IPS DF 4.7 (cell line): ENCODE measurements at regions not wholly inside any gene's neighbourhood (a gene's known extent, or its start where the extent isn't known, plus 50 kb on each side); places are given as distances from the start of the nearest gene placed in this dataset.
"Not testable (repeated sequence)": the region's sequence is repeated elsewhere in the genome, so short reads cannot be mapped to it uniquely, and the experiment has no call there.

Experiments
- DNase-seq: peaks from one replicate; pipeline ENCODE4 v3.0.0-alpha.2; 2013; ENCODE audit warnings: low spot score; ENCODE audit errors: extremely low read depth

DNA sequence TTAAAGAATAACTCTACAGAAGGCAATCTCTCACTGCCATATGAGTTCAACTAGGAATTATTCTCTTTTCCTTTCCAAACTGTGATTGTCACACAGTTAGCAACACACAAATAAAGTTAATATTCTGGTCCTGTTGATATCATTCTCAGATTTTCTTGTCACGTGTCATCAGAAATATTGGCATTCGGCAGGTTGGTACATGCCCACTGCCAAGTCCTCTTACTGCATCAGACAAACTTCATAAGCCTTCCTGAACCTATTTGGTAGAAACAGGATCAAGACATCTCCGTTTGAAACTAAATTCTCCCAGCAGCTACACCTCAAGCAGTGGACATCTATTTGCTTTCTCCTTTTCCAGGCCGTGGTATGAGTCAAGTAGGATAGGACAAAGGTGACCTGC, 177.9 kb upstream of the SOX2 start:
- DNase-seq = no peak

DNA sequence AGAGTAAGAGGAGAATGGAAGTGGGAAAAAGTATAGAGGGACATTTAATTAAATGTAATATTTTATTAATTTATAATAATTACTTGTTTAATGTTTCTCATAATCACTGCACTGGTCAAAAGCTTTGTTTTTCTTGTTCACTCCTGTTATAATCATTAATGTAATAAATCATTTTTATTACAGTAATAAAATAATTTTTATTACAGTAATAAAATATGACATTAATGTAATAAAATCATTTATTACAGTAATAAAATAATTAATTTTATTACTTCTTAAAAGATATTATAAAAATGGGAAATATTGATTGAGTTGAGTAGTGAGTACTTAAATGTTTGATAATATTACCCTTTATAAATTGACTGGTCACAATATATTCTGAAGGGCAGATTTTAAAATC, 181.1 kb upstream of the SOX2 start:
- no peak for DNase-seq

DNA sequence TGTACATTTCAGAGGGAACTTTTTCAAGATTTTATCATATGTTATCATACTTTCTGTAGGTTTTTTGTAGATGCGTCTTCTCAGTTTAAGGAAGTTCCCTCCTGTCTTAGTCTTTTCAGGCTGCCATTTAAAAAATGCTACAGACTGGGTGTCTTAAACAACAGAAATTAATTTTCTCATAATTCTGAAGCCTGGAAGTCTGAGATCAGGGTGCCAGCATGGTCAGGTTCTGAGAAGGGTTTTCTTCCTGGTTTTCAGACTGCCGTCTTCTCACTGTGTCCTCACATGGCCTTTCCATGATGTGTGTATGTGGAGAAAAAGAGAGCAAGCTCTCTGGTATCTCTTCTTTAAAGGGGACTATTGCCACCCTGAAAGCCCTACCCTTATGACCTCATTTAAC, 189.9 kb upstream of the SOX2 start:
- DNase-seq = no peak

DNA sequence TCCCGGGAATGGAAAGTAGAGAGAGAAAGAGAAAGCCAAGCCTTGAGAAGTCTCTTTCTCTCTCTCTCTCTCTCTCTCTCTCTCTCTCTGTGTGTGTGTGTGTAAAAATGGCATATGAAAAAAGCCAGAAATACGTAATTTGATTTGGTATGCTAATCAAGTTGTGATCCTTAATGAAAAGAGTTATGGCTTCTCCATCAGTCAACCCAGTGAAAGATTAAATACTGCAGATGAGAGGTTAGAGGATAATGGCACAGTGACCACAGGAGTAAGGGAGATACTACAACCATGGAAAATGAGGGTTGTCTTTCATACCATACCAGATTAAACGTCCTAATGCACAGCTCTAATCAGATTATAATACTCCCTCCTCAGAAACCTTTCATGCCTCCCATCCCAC, 193.5 kb upstream of the SOX2 start:
- no peak for DNase-seq

DNA sequence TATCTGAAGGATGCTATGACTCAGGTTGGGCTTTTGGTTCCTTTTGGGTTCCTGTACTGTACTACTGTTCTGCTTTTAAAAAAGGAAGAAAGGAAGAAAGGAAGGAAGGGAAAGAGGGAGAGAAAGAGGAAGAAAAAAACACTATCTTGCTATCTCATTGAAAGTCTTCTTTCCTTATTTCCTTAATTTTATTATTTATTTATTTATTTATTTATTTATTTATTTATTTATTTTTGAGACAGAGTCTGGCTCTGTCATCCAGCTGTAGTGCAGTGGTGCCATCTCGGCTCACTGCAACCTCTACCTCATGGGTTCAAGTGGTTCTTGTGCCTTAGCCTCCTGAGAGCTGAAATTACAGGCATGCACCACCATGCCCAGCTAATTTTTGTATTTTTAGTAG, 198.9 kb upstream of the SOX2 start:
- no peak for DNase-seq

DNA sequence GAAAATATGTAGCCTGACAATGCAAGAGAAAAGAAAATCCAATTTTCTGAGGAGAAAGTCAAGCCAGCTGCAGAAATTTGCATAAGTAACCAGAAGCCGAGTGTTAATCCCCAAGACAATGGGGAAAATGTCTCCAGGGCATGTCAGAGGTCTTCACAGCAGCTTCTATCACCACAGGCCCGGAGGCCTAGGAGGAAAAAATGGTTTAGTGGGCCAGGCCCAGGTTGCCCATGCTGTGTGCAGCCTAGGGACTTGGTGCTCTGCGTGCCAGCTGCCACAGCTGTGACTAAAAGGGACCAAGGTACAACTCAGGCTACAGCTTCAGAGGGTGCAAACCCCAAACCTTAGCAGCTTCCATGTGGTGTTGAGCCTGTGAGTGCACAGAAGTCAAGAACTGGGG, 201.2 kb upstream of the SOX2 start:
- no peak for DNase-seq

DNA sequence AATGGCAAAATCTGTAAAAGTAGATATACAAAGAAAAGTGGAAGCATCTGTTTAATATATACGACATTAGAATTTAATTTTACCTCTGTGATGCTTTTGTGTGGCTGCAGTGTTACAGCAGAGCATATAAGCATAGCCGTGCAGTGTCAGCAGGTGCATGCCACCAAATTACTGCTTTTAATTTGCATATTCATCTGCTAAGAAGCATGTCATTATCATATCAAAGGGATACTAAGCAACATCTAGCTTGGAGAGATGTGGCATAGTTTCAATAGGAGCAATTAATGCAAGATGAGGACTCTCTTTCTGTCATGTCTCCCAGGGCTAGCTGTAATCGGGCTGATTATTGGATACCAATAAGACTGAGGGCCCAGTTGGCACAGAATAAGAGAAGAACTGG, 214.4 kb upstream of the SOX2 start:
- DNase-seq = no peak

DNA sequence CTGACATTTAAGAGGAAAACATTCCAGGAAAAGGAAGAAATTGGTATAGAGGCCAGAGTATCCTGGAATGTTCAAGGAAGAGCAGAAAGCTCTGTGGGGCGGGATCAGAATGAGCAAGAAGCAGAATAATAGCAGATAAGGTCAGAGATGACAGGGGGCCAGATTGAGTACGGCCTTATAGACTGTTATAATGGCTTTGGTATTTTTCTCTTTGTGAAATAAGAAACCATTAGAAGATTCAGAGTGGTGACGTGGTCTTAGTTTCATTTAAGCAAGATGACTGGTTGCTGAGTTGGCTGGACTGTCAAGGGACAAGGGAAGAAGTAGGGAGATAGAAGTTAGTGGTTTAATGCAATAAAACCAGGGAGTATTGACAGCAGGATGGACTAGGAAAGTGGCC, 218.3 kb upstream of the SOX2 start:
- DNase-seq = no peak

DNA sequence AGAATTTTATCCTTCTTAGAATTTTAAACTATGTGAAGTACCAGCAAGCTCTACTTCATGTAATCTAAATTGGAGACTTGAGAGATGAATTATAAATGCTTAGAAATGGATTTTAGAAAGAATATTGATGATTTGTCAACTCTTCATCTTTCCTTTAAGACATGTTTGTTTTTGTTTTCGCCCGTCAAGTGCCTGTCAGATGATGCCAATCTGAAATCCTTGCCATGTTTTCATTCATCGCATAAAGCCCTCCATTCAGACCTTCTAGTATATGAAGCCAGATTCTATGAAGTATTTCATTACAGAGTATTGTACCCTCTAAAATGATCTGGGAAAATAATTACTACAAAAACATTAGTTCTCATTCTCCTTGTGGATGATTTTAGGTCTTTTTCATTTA, 223.2 kb upstream of the SOX2 start:
- DNase-seq = no peak

DNA sequence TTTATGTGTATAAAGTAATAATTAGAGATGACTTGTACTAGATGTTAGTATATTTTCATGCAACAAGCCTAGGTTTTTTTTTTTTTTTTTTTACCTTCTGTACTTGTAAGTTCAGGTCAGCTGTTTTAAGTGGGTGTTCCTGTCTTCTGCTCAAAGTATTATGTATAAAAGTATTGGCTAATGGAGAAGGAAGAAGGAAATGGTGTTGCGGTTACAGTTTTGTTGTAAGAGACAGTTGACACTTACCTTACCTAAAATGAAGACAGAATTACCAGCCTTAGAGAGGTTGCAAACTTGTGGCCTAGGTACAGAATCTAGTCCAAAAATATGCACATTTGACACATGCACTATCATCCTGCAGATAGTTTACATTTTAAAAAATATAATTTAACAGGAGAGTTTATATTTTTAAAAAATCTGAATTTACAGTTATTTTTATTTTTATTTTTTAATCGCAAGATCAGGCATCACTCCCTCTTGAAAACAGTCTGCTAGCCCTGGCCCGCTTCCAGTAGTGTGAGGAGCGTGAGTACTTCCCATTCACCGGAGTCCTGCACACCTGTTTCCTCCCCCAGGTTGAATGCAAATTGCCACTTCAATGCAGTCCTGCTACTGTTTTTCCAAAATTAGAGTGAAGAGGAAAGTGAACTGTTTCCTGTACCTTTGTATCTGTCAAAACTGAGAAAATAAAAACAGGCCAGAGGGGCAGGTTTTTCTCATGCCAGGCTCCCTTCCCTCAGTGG, 224.3 kb upstream of the SOX2 start:
- no peak for DNase-seq

DNA sequence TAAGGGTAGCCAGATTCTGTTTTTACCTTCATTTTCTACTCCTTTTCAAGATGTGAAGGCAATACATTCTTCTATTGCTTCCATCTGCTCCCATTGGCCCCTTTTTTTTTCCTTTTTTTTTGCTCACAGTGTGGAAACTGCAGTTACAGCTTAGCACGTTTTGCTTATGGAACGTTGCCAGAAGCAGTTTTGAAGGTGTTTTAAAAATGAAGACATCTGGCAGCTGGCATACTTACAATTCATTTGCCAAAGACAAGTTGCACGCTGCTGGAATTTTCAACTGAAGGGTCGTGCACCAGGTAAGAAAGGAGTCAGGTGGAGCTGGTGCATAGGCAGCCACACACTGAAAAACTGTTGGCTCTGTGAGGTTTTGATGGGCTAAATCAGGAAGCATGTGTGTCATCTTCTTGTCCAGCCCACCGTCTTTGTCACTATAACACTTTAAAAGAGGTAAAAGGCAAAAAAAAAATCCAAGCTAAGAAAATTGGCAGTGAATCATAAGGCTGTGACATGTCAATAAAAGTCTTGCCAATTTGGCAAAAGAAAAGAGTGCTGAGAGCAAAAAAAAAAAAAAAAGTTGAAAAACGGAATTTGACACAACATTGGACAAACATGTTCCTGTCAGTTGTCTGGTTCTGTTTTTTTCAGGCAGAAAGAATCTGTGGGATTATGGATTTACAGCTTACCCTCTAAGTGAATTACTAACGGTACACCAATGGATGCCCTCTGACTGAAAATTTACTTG, 225.4 kb upstream of the SOX2 start:
- DNase-seq = no peak

DNA sequence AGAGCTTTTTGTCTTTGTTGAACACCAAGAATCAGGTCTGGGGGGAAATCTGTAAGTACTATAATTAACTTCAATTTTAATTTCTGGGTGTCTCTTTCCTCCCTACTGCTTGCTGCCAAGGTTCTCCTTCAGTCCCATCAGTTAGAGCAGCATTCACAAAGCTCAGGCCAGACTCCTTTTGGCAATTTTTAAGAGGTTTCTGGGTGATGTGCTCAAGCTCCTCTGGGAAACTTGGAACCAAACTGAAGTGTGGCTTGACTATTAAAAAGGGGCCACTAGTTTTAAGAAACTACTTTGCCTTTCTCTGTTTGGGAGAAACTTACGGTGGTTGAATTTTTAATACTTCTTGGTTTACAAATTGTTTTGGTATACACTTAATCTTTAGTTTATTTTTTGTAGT, 227.7 kb upstream of the SOX2 start:
- DNase-seq = no peak

DNA sequence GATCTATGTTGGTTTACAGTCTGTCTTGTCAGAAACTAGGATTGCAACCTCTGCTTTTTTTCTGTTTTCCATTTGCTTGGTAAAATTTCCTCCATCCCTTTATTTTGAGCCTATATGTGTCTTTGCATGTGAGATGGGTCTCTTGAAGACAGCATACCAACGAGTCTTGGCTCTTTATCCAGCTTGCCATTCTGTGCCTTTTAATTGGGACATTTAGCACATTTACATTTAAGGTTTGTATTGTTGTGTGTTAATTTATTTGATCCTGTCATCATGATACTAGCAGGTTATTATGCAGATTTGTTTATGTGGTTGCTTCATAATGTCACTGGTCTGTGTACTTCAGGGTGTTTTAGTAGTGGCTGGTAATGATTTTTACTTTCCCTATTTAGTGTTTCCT, 236.6 kb upstream of the SOX2 start:
- DNase-seq = not testable (repeated sequence)

DNA sequence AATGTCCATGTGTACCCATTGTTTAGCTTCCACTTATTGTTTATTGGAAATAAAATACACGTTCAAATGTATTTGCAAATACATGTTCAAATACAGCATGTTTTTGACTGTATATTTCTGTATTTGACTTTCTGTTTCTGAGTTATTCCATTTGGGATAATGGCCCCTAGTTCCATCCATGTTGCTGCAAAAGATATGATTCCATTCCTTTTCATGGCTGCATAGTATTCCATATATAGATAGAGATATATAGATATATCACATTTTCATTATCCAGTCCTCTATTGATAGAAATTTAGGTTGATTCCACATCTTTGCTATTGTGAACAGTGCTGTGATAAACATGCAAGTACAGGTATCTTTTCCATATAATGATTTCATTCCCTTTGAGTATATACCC, 241.4 kb upstream of the SOX2 start:
- no peak for DNase-seq

DNA sequence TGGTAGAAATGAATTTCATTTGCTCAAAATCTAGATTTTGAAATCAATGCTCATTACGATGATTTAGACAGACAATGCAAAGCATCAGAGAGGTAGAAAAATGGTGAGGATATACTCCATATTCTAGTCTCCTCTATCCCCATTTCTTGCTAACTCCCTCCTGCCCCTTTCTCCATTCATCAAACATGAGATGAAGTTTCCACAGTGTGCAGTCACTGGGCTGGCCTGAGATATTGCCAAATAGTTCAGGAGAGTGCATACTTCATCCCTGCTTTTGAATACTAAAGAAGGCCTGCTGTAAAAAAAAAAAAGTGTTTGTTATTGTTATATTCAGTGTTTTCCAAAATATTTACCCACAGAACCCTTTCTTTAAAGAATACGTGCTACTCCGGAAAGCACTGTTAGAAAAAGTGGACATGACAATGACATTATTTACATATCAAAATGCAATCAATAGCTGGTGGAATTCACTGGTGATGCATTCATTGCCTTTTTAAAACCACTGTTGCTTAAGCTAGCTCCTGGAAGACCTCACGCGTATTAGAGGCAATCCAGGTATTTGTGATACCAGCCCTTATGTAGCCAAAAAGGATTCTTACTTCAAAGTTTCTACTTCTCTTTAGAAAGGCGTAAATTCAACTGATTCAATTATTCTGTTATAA, 247.6 kb upstream of the SOX2 start:
- no peak for DNase-seq

DNA sequence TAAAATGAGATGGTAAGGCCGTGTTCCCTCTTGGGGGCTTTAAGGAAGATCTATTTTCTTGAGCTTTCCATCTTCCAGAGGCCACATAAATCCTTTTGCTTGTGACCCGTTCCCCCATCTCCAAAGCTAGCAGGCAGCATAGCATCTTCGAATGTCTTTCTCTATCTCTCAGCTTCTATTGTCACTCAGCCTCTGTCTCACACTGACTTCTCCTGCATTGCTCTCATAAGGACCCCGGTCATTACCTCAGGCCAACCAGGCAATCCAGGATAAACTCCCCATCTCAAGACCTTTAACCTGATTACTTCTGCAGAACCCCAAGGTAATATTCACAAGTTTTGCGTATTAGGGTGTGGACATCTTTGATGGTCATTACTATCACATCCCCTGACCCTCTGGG, 250.3 kb upstream of the SOX2 start:
- DNase-seq = no peak

DNA sequence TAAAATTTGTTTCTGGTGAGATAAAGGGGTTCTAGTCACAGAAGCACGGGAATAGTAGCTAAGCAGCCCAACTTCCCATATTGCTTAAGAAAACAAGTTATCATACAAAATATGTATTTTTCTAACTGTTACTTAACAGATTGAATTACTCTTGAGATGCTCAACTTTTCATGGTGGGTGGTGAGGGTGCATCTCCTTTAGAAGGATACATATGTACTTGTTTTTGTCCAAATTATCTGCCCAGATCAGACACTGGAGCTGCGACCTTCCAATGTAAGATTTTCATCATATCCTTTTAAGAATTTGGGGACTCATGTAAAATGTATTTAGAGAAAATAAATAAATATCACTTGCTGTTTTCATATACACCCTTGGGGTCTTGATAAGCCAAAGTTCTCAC, 252.2 kb upstream of the SOX2 start:
- DNase-seq = no peak

DNA sequence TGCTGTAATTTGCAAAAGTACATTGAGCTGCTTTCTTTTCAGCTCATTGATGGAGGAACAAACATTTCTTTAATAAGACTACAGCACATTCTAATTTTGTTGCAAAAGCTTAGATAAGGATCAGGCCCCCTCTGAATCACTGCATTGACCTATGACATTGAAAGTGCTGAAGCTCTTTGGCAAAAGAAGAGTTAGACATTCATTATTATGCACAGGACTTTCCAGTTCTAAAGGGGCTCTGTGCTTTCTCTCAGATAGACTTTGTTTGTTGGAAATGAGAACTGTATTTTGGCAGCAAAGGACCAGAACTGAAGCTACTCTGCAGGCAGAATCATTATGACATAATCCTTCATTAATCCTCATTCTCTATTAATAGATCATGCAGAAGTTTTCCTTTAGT, 252.9 kb upstream of the SOX2 start:
- no peak for DNase-seq

DNA sequence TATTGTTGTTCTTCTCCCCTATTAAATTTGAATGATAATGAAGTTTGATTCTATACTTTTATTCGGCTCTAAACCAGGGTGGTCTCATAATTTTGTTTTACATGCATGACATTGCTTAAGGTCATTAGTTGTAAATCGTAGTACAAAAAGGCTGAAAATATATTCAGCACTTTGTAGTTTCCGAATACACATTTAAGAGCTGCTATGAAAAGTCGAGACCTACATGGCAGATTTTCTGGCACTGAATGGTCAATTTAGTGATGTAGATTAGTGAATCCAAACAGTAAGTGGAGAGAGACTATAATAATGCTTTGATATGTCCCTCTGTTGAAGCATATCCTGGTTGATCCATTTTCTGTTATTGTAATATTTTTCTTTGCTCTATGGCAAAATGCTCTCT, 254.0 kb upstream of the SOX2 start:
- DNase-seq = no peak

DNA sequence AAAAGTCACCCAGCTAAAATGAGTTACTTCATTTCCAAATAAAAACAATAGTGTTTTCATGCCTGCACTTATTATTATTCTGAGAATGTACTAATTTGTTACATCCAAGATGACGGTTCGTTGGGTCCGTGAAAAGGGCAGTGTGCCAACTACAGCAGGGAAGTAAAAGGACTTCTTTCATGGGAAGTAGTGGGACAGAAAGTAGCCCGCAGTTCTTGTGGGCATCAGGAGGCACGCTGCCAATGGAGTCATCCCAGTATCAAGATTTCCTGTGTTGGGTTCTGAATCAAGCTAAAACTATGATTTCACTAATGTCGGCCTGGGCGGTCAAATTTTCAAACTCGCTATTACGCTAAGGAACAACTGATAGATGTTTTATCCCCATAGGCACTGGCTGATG, 254.5 kb upstream of the SOX2 start:
- no peak for DNase-seq

DNA sequence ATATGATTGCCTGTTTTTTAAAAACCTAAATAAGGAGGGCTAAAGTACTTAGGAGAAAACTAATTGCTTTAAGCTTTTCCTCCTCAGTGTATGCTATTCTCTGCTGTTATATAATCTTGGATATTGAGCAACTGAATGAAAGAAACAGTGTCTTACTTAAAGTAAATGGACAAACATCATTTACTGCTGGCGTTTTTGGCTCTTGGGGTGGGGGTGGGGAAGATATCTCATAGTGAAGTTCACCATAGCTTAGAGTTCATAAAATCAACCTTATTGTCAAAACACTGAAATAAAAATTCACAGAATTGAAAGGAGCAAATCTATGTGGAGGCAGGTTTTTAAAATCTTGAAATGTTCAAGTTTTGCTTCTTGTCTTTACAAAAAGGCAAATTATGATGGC, 256.4 kb upstream of the SOX2 start:
- no peak for DNase-seq

DNA sequence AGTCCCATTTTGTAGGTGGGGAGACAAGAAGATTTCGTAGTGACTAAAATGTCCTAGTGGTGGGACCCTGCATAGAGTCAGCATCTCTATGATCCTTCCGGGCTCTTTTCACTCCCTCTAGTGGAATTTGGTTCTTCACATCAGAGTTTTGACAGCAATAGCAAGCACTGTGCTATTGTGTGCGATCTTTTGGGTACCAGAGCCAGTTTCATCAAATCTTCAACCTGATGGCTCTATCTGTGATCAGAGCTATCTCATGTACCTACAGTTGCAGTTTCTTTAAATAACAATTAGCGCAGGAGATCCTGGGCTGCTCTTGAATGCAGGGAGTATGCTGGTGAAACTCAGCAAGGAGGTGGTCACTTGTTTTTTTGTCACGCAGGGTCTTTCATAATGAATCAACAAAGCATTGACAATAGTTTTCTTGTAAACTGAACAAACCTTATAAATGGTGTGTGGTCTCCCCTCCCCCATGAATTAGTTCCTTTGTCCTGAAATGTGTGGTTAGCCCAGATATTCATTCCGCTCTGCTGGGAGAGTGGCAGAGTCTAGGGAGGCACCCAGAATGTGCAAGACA, 257.2 kb upstream of the SOX2 start:
- no peak for DNase-seq
